ENCODE measurements at regions not wholly inside any gene's neighbourhood (a gene's known extent, or its start where the extent isn't known, plus 50 kb on each side); places are given as distances from the start of the nearest gene placed in this dataset.

GRCh38 chr1:109821221-109821669 is 57.5 kb upstream of the EPS8L3 start:
- no peak for TF ChIP-seq POLR2A (IDR thresholded peaks at IDR 0.05; ENCODE audit: insufficient read depth in 1 of 2, low read depth in 2 of 2, low read length in 2 of 2)
- TF ChIP-seq, protein P1, sequence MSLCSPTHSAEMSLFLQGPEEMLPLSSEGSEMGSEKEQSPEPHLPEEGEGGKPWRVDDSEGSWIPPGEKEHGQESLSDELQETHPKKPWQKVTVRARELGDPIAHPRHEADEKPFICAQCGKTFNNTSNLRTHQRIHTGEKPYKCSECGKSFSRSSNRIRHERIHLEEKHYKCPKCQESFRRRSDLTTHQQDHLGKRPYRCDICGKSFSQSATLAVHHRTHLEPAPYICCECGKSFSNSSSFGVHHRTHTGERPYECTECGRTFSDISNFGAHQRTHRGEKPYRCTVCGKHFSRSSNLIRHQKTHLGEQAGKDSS (CRISPR knock-in tag; IDR thresholded peaks at IDR 0.05; ENCODE audit: borderline replicate concordance, low read depth): no peak
- no peak for TF ChIP-seq YY1 (IDR thresholded peaks at IDR 0.05; ENCODE audit: insufficient read depth, insufficient replicate concordance, low read depth, low read length)
- TF ChIP-seq SKI (IDR thresholded peaks at IDR 0.05; ENCODE audit: partially characterized antibody): no peak
- TF ChIP-seq, protein P2, sequence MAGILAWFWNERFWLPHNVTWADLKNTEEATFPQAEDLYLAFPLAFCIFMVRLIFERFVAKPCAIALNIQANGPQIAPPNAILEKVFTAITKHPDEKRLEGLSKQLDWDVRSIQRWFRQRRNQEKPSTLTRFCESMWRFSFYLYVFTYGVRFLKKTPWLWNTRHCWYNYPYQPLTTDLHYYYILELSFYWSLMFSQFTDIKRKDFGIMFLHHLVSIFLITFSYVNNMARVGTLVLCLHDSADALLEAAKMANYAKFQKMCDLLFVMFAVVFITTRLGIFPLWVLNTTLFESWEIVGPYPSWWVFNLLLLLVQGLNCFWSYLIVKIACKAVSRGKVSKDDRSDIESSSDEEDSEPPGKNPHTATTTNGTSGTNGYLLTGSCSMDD (CRISPR knock-in tag; IDR thresholded peaks at IDR 0.05): no peak
- no peak for TF ChIP-seq NFE2L2 (IDR thresholded peaks at IDR 0.05; ENCODE audit: low read length)
